GM12891 (cell line): ENCODE measurements at regions not wholly inside any gene's neighbourhood (a gene's known extent, or its start where the extent isn't known, plus 50 kb on each side); places are given as distances from the start of the nearest gene placed in this dataset.
"Not testable (repeated sequence)": the region's sequence is repeated elsewhere in the genome, so short reads cannot be mapped to it uniquely, and the experiment has no call there.

Experiments used
- DNase-seq: peaks from one replicate; pipeline ENCODE4 v3.0.0; 2011; ENCODE audit warnings: low spot score; ENCODE audit not compliant: insufficient read length
- FAIRE-seq: peaks from 2 replicates; lab custom pipeline; 2011; peaks lifted over from hg19 to GRCh38; lab: Jason Lieb, UNC
- PAX5 ChIP-seq: IDR thresholded peaks from 2 replicates; pipeline ENCODE4 v1.6.1; 2011; ENCODE audit warnings: low read length, moderate library complexity, mild to moderate bottlenecking; ENCODE audit not compliant: insufficient read depth, severe bottlenecking
- POLR2A ChIP-seq: IDR thresholded peaks from 2 replicates; pipeline ENCODE4 v1.6.1; 2011; ENCODE audit warnings: low read depth, low read length, control low read depth
- POLR2AphosphoS5 ChIP-seq: IDR thresholded peaks from 2 replicates; pipeline ENCODE4 v1.6.1; 2011; ENCODE audit warnings: low read depth, low read length, control low read depth
- POU2F2 ChIP-seq: IDR thresholded peaks from 2 replicates; pipeline ENCODE4 v1.6.1; 2011; ENCODE audit warnings: low read depth, mild to moderate bottlenecking, control low read depth, low read length, moderate library complexity
- SPI1 ChIP-seq: IDR thresholded peaks from 2 replicates; pipeline ENCODE4 v1.6.1; 2011; ENCODE audit warnings: low read depth, low read length, control low read depth
- TAF1 ChIP-seq: IDR thresholded peaks from 2 replicates; pipeline ENCODE4 v1.6.1; 2011; ENCODE audit warnings: low read depth, low read length, control low read depth

DNA sequence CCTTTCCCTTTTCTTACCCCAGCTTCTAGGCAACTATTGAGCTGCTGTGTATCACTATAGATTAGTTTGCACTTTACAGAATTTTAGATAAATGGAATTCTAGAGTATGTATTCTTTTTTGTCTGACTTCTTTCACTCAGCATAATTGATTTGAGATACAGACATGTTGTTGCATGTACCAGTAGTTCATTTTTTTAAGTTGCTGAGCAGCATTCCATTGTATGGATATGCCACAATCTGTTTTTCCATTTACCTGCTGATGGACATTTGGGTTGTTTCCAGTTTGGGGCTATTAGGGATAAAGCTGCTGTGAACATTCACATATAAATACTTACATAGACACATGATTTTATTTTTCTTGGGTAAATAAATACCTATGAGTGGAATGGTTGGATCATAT lies 135.7 kb downstream of the IGF1 start:
- no peak for FAIRE-seq
- no peak for DNase-seq
- no peak for TF ChIP-seq POLR2A
- TF ChIP-seq TAF1 = no peak

GRCh38 chr12:102343361-102344121 lies 136.8 kb downstream of the IGF1 start:
- DNase-seq (no peak), FAIRE-seq (no peak)
- no peak for TF ChIP-seq POU2F2
- TF ChIP-seq SPI1 = no peak
- no peak for TF ChIP-seq PAX5
- TF ChIP-seq POLR2A = no peak
- TF ChIP-seq TAF1 = no peak
- TF ChIP-seq POLR2AphosphoS5 = no peak

GRCh38 chr12:102342281-102343006 lies 137.9 kb downstream of the IGF1 start:
- FAIRE-seq = no peak
- no peak for DNase-seq
- TF ChIP-seq TAF1 (no peak), POLR2A (no peak), POLR2AphosphoS5 (no peak)

GRCh38 chr12:102334765-102335164 lies 137.1 kb upstream of the PMCH start:
- FAIRE-seq (no peak), DNase-seq (no peak)
- TF ChIP-seq POLR2A (no peak), TAF1 (no peak), POU2F2 (no peak)

GRCh38 chr12:102331419-102331818 lies 133.8 kb upstream of the PMCH start:
- TF ChIP-seq PAX5 (no peak), POLR2A (no peak), POLR2AphosphoS5 (no peak), TAF1 (no peak), POU2F2 (no peak), SPI1 (no peak)

DNA sequence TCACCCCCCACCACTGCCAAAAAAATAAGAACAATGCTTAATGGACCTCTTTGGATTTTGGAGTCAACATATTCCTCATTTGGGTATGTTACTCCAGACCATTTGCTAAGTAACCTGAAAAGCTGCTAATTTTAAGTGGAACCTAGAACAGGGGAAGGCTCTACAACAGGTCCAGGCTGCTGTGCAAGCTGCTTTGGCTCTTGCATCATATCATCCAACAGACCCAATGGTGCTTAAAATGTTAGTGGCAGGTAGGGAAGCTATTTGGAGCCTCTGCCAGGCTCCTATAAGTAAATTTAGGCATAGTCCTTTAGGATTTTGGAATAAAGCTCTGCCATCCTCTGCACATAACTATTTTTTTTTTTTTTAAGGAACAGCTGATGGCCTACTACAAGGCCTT lies 132.2 kb upstream of the PMCH start:
- TF ChIP-seq TAF1 = no peak
- TF ChIP-seq POLR2A = no peak
- TF ChIP-seq PAX5 = no peak
- TF ChIP-seq SPI1 = no peak
- no peak for TF ChIP-seq POU2F2
- TF ChIP-seq POLR2AphosphoS5 = no peak
- no peak for DNase-seq
- no peak for FAIRE-seq

More at GRCh38 chr12:102331419-102331818, 133.8 kb upstream of the PMCH start:
- FAIRE-seq (no peak), DNase-seq (no peak)

DNA sequence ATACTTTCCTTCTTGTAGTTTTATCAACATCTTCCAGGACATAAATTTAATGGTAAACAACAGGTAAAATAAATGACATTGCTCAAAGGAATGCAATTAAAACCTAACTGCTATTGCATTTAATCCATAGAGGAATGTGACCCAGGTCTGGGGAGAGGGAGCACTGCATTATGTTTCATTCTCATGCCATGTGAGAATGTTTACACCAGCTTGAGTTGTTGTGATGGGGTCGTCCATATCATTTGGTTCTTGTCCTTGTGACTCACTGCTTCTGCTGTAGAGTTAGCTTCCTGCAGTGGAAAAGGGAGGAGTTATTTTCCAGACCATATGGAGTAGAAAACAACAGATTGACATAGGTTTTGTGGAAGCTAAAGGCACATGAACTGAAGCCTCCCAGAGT lies 129.3 kb upstream of the PMCH start:
- FAIRE-seq (no peak), DNase-seq (no peak)
- TF ChIP-seq TAF1 = no peak
- no peak for TF ChIP-seq PAX5
- no peak for TF ChIP-seq POU2F2
- TF ChIP-seq SPI1 = no peak
- no peak for TF ChIP-seq POLR2AphosphoS5
- TF ChIP-seq POLR2A = no peak

GRCh38 chr12:102325108-102325507 lies 127.5 kb upstream of the PMCH start:
- not testable (repeated sequence) for FAIRE-seq, DNase-seq

GRCh38 chr12:102323799-102324198 lies 126.2 kb upstream of the PMCH start:
- FAIRE-seq (no peak), DNase-seq (no peak)
- TF ChIP-seq SPI1 = no peak
- no peak for TF ChIP-seq POLR2AphosphoS5
- no peak for TF ChIP-seq PAX5
- TF ChIP-seq TAF1 = no peak
- TF ChIP-seq POU2F2 = no peak
- TF ChIP-seq POLR2A = no peak

- FAIRE-seq (no peak), DNase-seq (no peak)
- TF ChIP-seq SPI1 (no peak), POLR2AphosphoS5 (no peak), POU2F2 (no peak), POLR2A (no peak), PAX5 (no peak), TAF1 (no peak)
Measured at GRCh38 chr12:102322254-102322653, 124.6 kb upstream of the PMCH start.
